Astrocyte of the cerebellum (primary cell): ENCODE measurements at regions not wholly inside any gene's neighbourhood (a gene's known extent, or its start where the extent isn't known, plus 50 kb on each side); places are given as distances from the start of the nearest gene placed in this dataset.

Experiments used
- DNase-seq: peaks from one replicate; pipeline ENCODE4 v3.0.0-alpha.2; 2011; ENCODE audit warnings: low read depth
- H3K4me3 ChIP-seq: 2 replicates; pipeline ENCODE4 v1.5.1; 2011; ENCODE audit warnings: mild to moderate bottlenecking, low read depth, low read length, moderate library complexity
- CTCF ChIP-seq: IDR thresholded peaks from 2 replicates; pipeline ENCODE4 v1.5.1; 2012; ENCODE audit warnings: low read length, low read depth, moderate library complexity, mild to moderate bottlenecking; ENCODE audit errors: missing control alignments
- in situ Hi-C: cut with HindIII; loops from 2 replicates; pipeline ENCODE4 v1.10.0; 2017; ENCODE audit warnings: low sequenced_read_pairs

- no peak for TF ChIP-seq CTCF
- no peak overlapping the region for H3K4me3 ChIP-seq
- DNase-seq = no peak
- in situ Hi-C loops = no loop called here
Measured at GRCh38 chr7:136594739-136595144, 273.7 kb upstream of the CHRM2 start.

- TF ChIP-seq CTCF = no peak
- DNase-seq = no peak
- H3K4me3 ChIP-seq = no peak overlapping the region
- in situ Hi-C loops = no loop called here
Measured at GRCh38 chr7:136588216-136588615, 280.2 kb upstream of the CHRM2 start.

GRCh38 chr7:136585954-136586670, 282.3 kb upstream of the CHRM2 start:
- no peak for TF ChIP-seq CTCF
- DNase-seq = no peak
- in situ Hi-C loops = no loop called here

GRCh38 chr7:136566491-136566890, 302.0 kb upstream of the CHRM2 start:
- no peak overlapping the region for H3K4me3 ChIP-seq
- DNase-seq = no peak
- in situ Hi-C loops = no loop called here
- no peak for TF ChIP-seq CTCF

More at GRCh38 chr7:136585954-136586670, 282.3 kb upstream of the CHRM2 start:
- H3K4me3 ChIP-seq = no peak overlapping the region

GRCh38 chr7:136555933-136556332, 312.5 kb upstream of the CHRM2 start:
- in situ Hi-C loops = no loop called here

GRCh38 chr7:136551618-136552017, 316.8 kb upstream of the CHRM2 start:
- no peak for TF ChIP-seq CTCF
- DNase-seq = no peak
- in situ Hi-C loops = no loop called here
- H3K4me3 ChIP-seq = no peak overlapping the region

More at GRCh38 chr7:136555933-136556332, 312.5 kb upstream of the CHRM2 start:
- DNase-seq = no peak
- no peak for TF ChIP-seq CTCF
- H3K4me3 ChIP-seq = no peak overlapping the region
